ENCODE measurements at regions not wholly inside any gene's neighbourhood (a gene's known extent, or its start where the extent isn't known, plus 50 kb on each side); places are given as distances from the start of the nearest gene placed in this dataset.

DNA sequence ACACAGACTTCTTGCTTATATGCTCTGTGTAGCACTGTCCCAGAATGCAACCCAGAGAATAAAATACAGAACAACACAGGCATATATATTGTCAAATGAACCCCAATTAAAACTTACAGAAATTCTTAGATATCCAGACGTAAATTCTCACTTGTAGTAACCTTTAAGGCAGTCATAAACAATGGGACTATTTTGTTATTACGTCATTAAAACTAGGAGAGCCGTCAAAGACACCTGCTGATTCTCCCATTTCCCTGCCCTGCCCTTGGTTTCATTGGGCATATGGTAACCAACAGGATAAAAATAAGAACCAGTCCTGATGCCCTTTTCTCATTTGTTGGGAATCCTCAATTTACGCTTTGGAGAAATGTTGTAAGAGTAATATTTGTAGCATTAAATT is 871.3 kb upstream of the EYS start:
- TF ChIP-seq, protein P1, sequence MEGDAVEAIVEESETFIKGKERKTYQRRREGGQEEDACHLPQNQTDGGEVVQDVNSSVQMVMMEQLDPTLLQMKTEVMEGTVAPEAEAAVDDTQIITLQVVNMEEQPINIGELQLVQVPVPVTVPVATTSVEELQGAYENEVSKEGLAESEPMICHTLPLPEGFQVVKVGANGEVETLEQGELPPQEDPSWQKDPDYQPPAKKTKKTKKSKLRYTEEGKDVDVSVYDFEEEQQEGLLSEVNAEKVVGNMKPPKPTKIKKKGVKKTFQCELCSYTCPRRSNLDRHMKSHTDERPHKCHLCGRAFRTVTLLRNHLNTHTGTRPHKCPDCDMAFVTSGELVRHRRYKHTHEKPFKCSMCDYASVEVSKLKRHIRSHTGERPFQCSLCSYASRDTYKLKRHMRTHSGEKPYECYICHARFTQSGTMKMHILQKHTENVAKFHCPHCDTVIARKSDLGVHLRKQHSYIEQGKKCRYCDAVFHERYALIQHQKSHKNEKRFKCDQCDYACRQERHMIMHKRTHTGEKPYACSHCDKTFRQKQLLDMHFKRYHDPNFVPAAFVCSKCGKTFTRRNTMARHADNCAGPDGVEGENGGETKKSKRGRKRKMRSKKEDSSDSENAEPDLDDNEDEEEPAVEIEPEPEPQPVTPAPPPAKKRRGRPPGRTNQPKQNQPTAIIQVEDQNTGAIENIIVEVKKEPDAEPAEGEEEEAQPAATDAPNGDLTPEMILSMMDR (IDR thresholded peaks at IDR 0.05): no peak
- TF ChIP-seq POLR2AphosphoS5 (IDR thresholded peaks at IDR 0.05; ENCODE audit: insufficient read depth in 1 of 2, low read depth in 1 of 2): no peak

Measured in vagina (tissue), 2 donors.